ENCODE measurements at regions not wholly inside any gene's neighbourhood (a gene's known extent, or its start where the extent isn't known, plus 50 kb on each side); places are given as distances from the start of the nearest gene placed in this dataset.
A peak's percentile ranks its signal among the peaks of the same experiment; 100 is the strongest.

GRCh38 chr13:109408591-109409382 is 377.6 kb downstream of the IRS2 start:
- Histone ChIP-seq H3K9ac (no peak overlapping the region), H2AFZ (no peak overlapping the region), H3K9me2 (ENCODE audit: insufficient read depth) (no peaks in the 10 kb centered on the region; the same call in 1 of the 2 replicates), H3K4me2 (ENCODE audit: unreplicated experiment) (no peak overlapping the region), H3K9me3 (ENCODE audit: low read depth) (no peaks in the 10 kb centered on the region), H4K20me1 (ENCODE audit: insufficient read depth) (no peaks in the 10 kb centered on the region), H3K27me3 (replicated peaks; ENCODE audit: insufficient read depth) (peaks cover 43% of the 10 kb centered on the region), H3K79me2 (ENCODE audit: insufficient read depth) (no peaks in the 10 kb centered on the region), H3F3A (ENCODE audit: insufficient read depth) (no peaks in the 10 kb centered on the region), H3K4me1 (ENCODE audit: insufficient read depth) (no peaks in the 10 kb centered on the region), H3K27ac (no peak overlapping the region), H3K4me3 (no peak overlapping the region), H3K36me3 (ENCODE audit: low read depth) (no peaks in the 10 kb centered on the region)
- in situ Hi-C loops (cut with MboI) = no loop called here
- no peak for TF ChIP-seq EZH2 (IDR thresholded peaks at IDR 0.05; ENCODE audit: insufficient read depth, poor library complexity, severe bottlenecking)
- no peak for TF ChIP-seq EZH2phosphoT487 (IDR thresholded peaks at IDR 0.05; ENCODE audit: insufficient read depth, low read depth)
- DNase-seq = no peak
- 31 to 37% methylated on average over 14 of the region's 14 CpGs for WGBS, 2 experiments (ENCODE audit: low coverage in 1 of 2, low lambda C conversion rate in 2 of 2, missing lambda C conversion rate in 2 of 2)

GRCh38 chr13:109406376-109406992 is 379.9 kb downstream of the IRS2 start:
- Histone ChIP-seq H3K4me2 (ENCODE audit: unreplicated experiment) (no peak overlapping the region), H3K36me3 (ENCODE audit: low read depth) (no peaks in the 10 kb centered on the region), H3K4me1 (ENCODE audit: insufficient read depth) (no peaks in the 10 kb centered on the region), H3K27ac (no peak overlapping the region), H3K9me2 (ENCODE audit: insufficient read depth) (no peaks in the 10 kb centered on the region; the same call in 1 of the 2 replicates), H3F3A (ENCODE audit: insufficient read depth) (no peaks in the 10 kb centered on the region), H2AFZ (no peak overlapping the region), H3K9ac (no peak overlapping the region), H3K9me3 (ENCODE audit: low read depth) (no peaks in the 10 kb centered on the region), H4K20me1 (ENCODE audit: insufficient read depth) (no peaks in the 10 kb centered on the region), H3K79me2 (ENCODE audit: insufficient read depth) (no peaks in the 10 kb centered on the region), H3K27me3 (replicated peaks; ENCODE audit: insufficient read depth) (peaks cover 26% of the 10 kb centered on the region), H3K4me3 (no peak overlapping the region)
- TF ChIP-seq EZH2phosphoT487 (IDR thresholded peaks at IDR 0.05; ENCODE audit: insufficient read depth, low read depth) (no peak), EZH2 (IDR thresholded peaks at IDR 0.05; ENCODE audit: insufficient read depth, poor library complexity, severe bottlenecking) (no peak)
- in situ Hi-C loops (cut with MboI) = no loop called here
- 28 to 30% methylated on average over 4 of the region's 4 CpGs for WGBS, 2 experiments (ENCODE audit: low coverage in 1 of 2, low lambda C conversion rate in 2 of 2, missing lambda C conversion rate in 2 of 2)
- DNase-seq = no peak

GRCh38 chr13:109403012-109403421 is 383.4 kb downstream of the IRS2 start:
- in situ Hi-C loops (cut with MboI) = no loop called here
- no peaks in the 10 kb centered on the region for H3K4me1 ChIP-seq (ENCODE audit: insufficient read depth)
- H3K27me3 ChIP-seq (replicated peaks; ENCODE audit: insufficient read depth) = peaks cover 3% of the 10 kb centered on the region; the same call in 1 of the 2 replicates
- no peaks in the 10 kb centered on the region for H3K9me3 ChIP-seq (ENCODE audit: low read depth)
- no peak overlapping the region for H3K4me2 ChIP-seq (ENCODE audit: unreplicated experiment)
- H2AFZ ChIP-seq = no peak overlapping the region
- H3K27ac ChIP-seq = no peak overlapping the region
- H3K36me3 ChIP-seq (ENCODE audit: low read depth) = no peaks in the 10 kb centered on the region
- TF ChIP-seq EZH2 (IDR thresholded peaks at IDR 0.05; ENCODE audit: insufficient read depth, poor library complexity, severe bottlenecking) (no peak), EZH2phosphoT487 (IDR thresholded peaks at IDR 0.05; ENCODE audit: insufficient read depth, low read depth) (no peak)
- H3K9me2 ChIP-seq (ENCODE audit: insufficient read depth) = no peaks in the 10 kb centered on the region; the same call in 1 of the 2 replicates
- WGBS, 2 experiments (ENCODE audit: low coverage in 1 of 2, low lambda C conversion rate in 2 of 2, missing lambda C conversion rate in 2 of 2) = 21 to 27% methylated on average over 7 of the region's 7 CpGs
- no peak for DNase-seq
- H4K20me1 ChIP-seq (ENCODE audit: insufficient read depth) = no peaks in the 10 kb centered on the region
- no peak overlapping the region for H3K9ac ChIP-seq
- H3K4me3 ChIP-seq = no peak overlapping the region
- no peaks in the 10 kb centered on the region for H3K79me2 ChIP-seq (ENCODE audit: insufficient read depth)
- H3F3A ChIP-seq (ENCODE audit: insufficient read depth) = no peaks in the 10 kb centered on the region

GRCh38 chr13:109401891-109402290 is 384.5 kb downstream of the IRS2 start:
- Histone ChIP-seq H3K9me3 (ENCODE audit: low read depth) (no peaks in the 10 kb centered on the region), H2AFZ (no peak overlapping the region), H3K4me1 (ENCODE audit: insufficient read depth) (no peaks in the 10 kb centered on the region), H4K20me1 (ENCODE audit: insufficient read depth) (no peaks in the 10 kb centered on the region), H3F3A (ENCODE audit: insufficient read depth) (no peaks in the 10 kb centered on the region), H3K79me2 (ENCODE audit: insufficient read depth) (no peaks in the 10 kb centered on the region), H3K36me3 (ENCODE audit: low read depth) (no peaks in the 10 kb centered on the region), H3K4me2 (ENCODE audit: unreplicated experiment) (no peak overlapping the region), H3K9ac (no peak overlapping the region), H3K27ac (no peak overlapping the region), H3K9me2 (ENCODE audit: insufficient read depth) (no peaks in the 10 kb centered on the region; the same call in 1 of the 2 replicates), H3K4me3 (no peak overlapping the region), H3K27me3 (replicated peaks; ENCODE audit: insufficient read depth) (peaks cover 3% of the 10 kb centered on the region; the same call in 1 of the 2 replicates)
- in situ Hi-C loops (cut with MboI) = no loop called here
- peak; percentile 10 for DNase-seq
- TF ChIP-seq EZH2 (IDR thresholded peaks at IDR 0.05; ENCODE audit: insufficient read depth, poor library complexity, severe bottlenecking) (no peak), EZH2phosphoT487 (IDR thresholded peaks at IDR 0.05; ENCODE audit: insufficient read depth, low read depth) (no peak)
- 27 to 39% methylated on average over 6 of the region's 6 CpGs for WGBS, 2 experiments (ENCODE audit: low coverage in 1 of 2, low lambda C conversion rate in 2 of 2, missing lambda C conversion rate in 2 of 2)
